Activated naive CD8-positive, alpha-beta T cell treated with anti-CD3 and anti-CD28 coated beads, Interleukin-2, amount 50 U/mL, for 24 hours (primary cell): ENCODE measurements at regions not wholly inside any gene's neighbourhood (a gene's known extent, or its start where the extent isn't known, plus 50 kb on each side); places are given as distances from the start of the nearest gene placed in this dataset.
"Not testable (repeated sequence)": the region's sequence is repeated elsewhere in the genome, so short reads cannot be mapped to it uniquely, and the experiment has no call there.

Experiments used
- ATAC-seq: fragments of 150-1000 bp; cut with Tn5 transposase; one replicate; pipeline ENCODE4 v1.10.0; 2021
- DNase-seq: peaks from one replicate; pipeline ENCODE4 v3.0.0; 2021
- H3K27ac Mint-ChIP-seq: one replicate; pipeline ENCODE4 v1.8.0; 2021; ENCODE audit warnings: mild to moderate bottlenecking, mixed read lengths
- H3K27me3 Mint-ChIP-seq: one replicate; pipeline ENCODE4 v1.8.0; 2021; ENCODE audit warnings: mixed read lengths
- H3K36me3 Mint-ChIP-seq: one replicate; pipeline ENCODE4 v1.8.0; 2021; ENCODE audit warnings: low read depth, mixed read lengths
- H3K4me1 Mint-ChIP-seq: one replicate; pipeline ENCODE4 v1.8.0; 2021; ENCODE audit warnings: mixed read lengths
- H3K4me3 Mint-ChIP-seq: one replicate; pipeline ENCODE4 v1.8.0; 2021; ENCODE audit warnings: mild to moderate bottlenecking, moderate library complexity, mixed read lengths
- H3K9me3 Mint-ChIP-seq: one replicate; pipeline ENCODE4 v1.8.0; 2021; ENCODE audit warnings: mixed read lengths

DNA sequence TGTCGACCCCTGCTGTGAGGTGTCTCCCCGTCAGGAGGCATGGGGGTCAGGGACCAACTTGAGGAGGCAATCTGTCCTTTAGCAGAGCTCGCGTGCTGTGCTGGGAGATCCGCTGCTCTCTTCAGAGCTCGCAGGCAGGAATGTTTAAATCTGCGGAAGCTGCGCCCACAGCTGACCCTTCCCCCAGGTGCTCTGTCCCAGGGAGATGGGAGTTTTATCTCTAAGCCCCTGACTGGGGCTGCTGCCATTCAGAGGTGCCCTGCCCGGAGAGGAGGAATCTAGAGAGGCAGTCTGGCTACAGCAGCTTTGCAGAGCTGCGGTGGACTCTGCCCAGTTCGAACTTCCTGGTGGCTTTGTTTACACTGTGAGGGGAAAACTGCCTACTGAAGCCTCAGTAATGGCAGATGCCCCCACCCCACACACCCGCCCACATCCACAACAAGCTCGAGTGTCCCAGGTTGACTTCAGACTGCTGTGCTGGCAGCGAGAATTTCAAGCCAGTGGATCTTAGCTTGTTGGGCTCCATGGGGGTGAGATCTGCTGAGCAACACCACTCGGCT lies 133.1 kb downstream of the CENPC start:
- not testable (repeated sequence) for H3K27ac Mint-ChIP-seq, DNase-seq, H3K4me3 Mint-ChIP-seq, H3K36me3 Mint-ChIP-seq, ATAC-seq, H3K27me3 Mint-ChIP-seq, H3K4me1 Mint-ChIP-seq
- peaks cover 18% of the 10 kb centered on the region for H3K9me3 Mint-ChIP-seq

DNA sequence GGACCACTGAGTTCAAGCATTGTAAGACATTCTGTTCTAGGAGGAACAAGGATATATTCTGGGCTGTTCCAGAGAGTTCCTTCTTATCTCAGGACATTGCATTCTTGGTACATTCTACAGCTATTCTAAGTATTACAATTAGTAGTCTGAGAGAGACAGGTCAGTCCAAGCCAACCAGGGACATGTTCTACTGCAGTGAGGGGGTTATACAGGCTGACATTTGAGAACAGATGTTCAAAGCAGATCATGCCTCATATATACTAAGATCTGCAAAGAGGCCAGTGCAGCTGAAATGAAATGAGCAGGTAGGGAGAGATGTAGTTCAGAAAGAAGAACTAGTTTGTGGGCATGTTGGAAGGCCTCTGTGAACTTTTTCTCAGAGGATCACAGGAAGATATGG lies 142.0 kb downstream of the CENPC start:
- Mint-ChIP-seq H3K36me3 (no peaks in the 10 kb centered on the region), H3K4me3 (no peak overlapping the region), H3K27ac (no peak overlapping the region), H3K4me1 (no peaks in the 10 kb centered on the region), H3K9me3 (no peaks in the 10 kb centered on the region), H3K27me3 (no peaks in the 10 kb centered on the region)
- DNase-seq (no peak), ATAC-seq (no peak)

DNA sequence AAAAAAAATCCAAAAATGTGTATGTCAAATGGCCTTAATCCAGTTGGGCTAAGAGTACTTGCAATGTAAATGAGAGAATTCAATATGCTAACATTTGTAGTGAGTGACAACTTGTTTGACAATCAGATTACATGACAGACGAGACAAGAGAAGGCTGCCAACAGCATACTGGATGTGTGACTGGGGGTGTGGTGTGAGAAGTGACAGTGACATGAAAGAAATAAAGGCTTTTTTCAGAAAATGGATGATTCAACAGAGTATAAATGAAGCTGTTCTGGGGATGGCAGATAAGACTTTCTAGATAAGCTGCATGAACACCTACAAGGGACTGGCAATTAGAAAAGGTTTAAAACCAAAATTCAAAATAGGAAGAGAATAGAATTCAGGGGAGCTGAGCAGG lies 143.4 kb downstream of the CENPC start:
- Mint-ChIP-seq H3K27me3 (no peaks in the 10 kb centered on the region), H3K27ac (no peak overlapping the region), H3K4me3 (no peak overlapping the region), H3K36me3 (no peaks in the 10 kb centered on the region), H3K9me3 (no peaks in the 10 kb centered on the region), H3K4me1 (no peaks in the 10 kb centered on the region)
- DNase-seq: no peak
- no peak for ATAC-seq

DNA sequence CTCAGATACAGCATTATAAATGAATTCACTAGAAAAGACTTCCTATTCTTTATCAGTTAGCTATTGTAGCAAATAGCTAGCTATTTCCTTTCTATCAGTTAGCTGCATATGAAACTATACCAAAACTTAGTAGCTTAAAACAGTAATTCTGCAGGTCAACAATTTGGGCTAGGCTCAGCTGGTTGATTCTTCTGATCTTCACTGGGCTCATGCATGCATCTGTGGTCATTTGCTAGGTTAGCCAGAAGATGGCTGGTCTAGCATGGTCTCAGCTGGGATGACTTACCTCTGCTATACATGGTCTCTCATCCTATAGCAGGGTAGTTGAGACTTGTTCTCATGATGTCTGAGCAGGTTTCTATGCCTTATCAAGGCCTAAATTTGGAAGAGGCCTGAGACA lies 147.4 kb downstream of the CENPC start:
- Mint-ChIP-seq H3K9me3 (no peaks in the 10 kb centered on the region), H3K4me1 (no peaks in the 10 kb centered on the region), H3K27ac (no peak overlapping the region), H3K4me3 (no peak overlapping the region), H3K27me3 (no peaks in the 10 kb centered on the region), H3K36me3 (no peaks in the 10 kb centered on the region)
- no peak for ATAC-seq
- no peak for DNase-seq

DNA sequence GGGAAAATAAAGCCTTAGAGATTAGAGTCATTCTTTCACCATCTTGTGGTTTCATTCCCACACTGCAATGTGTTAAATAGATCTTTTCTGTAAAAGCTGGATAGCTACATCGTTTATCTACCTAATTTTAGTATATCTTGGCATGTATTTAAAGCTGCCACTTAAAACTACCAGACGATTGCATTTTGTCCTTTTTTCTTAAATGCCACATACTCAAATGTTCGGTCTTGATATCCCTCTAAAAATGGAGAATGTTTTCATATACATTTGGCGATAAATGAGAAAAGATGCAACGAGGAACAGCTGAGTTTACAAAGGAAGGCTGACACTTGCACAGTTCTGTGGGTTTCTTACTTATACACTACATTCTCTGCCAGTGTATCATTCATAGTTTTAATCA lies 148.3 kb downstream of the CENPC start:
- Mint-ChIP-seq H3K36me3 (no peaks in the 10 kb centered on the region), H3K9me3 (no peaks in the 10 kb centered on the region), H3K4me1 (no peaks in the 10 kb centered on the region), H3K4me3 (no peak overlapping the region), H3K27ac (no peak overlapping the region), H3K27me3 (no peaks in the 10 kb centered on the region)
- DNase-seq (no peak), ATAC-seq (no peak)

DNA sequence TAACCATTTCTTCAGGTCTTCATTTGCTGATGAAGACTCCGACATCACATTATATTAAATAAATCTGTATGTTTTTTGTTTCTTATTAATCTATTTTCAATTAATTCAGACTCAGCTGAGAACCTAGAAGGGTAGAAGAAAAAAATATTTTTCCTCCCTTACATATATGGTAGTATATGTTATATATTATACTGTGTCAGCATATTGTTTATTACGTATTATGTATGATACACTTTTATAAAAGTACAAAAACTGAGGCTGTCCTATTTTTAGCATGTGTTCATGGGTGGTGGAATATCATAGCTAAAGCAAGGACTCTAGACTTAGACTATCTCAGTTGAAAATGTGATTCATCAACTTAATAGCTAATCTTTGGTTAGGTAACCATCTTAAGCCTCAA lies 149.3 kb downstream of the CENPC start:
- ATAC-seq (no peak), DNase-seq (no peak)
- no peak overlapping the region for H3K27ac Mint-ChIP-seq
- H3K27me3 Mint-ChIP-seq: peaks cover 3% of the 10 kb centered on the region
- no peaks in the 10 kb centered on the region for H3K36me3 Mint-ChIP-seq
- no peak overlapping the region for H3K4me3 Mint-ChIP-seq
- H3K4me1 Mint-ChIP-seq: no peaks in the 10 kb centered on the region
- H3K9me3 Mint-ChIP-seq: no peaks in the 10 kb centered on the region

DNA sequence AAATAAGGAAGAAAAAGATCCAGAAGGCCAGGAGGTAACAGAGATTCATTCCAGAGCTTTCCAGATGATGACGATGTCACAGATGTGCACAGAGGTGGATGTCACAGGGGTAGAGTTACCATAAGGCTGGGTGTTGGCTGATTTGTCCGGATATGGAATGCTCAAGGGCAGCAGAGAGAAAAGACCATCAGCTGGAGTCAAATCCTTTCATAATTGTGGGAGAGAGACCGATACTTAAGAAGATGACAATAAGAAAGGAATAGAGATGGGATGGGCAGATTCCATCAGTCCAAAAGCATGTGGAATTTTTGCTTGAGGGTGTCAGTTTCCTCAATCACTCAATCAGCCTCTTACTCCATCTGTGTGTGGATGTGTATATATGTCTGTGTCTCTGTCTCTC lies 150.4 kb downstream of the CENPC start:
- Mint-ChIP-seq H3K36me3 (no peaks in the 10 kb centered on the region), H3K27ac (no peak overlapping the region), H3K4me3 (no peak overlapping the region), H3K4me1 (no peaks in the 10 kb centered on the region), H3K27me3 (peaks cover 3% of the 10 kb centered on the region), H3K9me3 (no peaks in the 10 kb centered on the region)
- ATAC-seq: no peak
- no peak for DNase-seq

DNA sequence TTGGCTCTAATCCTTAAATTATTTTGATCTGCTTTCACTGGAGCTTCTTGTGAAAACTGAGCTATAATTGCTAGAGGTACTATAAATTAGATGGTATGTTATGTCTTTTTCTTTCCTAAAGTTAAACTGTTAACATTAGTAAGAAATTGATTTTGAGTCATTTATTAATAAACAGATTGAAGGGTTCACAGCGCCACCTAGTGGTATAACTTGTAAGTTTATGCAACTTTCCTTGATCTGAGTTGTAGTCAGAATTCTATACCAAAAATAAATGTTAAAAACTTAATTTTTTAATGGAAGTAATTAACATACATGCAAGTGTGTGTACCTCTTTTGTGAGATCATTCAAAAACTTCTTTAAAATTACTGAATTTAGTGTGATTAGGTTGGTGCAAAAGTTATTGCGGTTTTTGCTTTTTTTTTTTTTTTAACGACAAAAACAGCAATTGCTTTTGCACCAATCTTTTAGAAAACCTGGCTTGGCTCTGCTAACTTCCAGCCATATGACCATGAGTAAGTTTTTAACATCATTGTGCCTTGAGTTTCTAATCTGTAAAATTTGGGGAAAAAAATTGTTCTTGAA lies 151.5 kb downstream of the CENPC start:
- Mint-ChIP-seq H3K27me3 (peaks cover 3% of the 10 kb centered on the region), H3K36me3 (no peaks in the 10 kb centered on the region), H3K27ac (no peak overlapping the region), H3K9me3 (no peaks in the 10 kb centered on the region), H3K4me3 (no peak overlapping the region), H3K4me1 (no peaks in the 10 kb centered on the region)
- ATAC-seq (no peak), DNase-seq (peak; percentile 19)

DNA sequence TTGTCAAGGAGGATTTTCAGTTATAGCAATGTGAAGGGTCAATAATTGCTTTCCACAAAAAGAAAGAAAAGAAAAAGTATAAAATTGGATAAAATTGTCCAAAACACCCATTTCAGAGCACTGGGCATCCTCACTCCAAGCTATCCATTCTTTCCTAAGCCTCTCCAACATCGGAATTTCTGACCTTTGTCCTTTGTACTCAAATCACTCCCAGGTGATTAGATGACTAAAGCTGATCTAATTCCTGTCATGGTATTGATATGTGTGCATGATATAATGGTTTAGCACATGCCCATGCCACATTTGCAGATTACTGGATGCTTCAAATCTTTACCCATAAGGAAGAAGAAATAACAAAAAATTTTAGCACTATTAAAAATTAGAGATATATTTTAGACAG lies 152.3 kb downstream of the CENPC start:
- Mint-ChIP-seq H3K4me3 (no peak overlapping the region), H3K27ac (no peak overlapping the region), H3K4me1 (no peaks in the 10 kb centered on the region), H3K36me3 (no peaks in the 10 kb centered on the region), H3K27me3 (peaks cover 3% of the 10 kb centered on the region), H3K9me3 (no peaks in the 10 kb centered on the region)
- DNase-seq: no peak
- ATAC-seq: no peak

DNA sequence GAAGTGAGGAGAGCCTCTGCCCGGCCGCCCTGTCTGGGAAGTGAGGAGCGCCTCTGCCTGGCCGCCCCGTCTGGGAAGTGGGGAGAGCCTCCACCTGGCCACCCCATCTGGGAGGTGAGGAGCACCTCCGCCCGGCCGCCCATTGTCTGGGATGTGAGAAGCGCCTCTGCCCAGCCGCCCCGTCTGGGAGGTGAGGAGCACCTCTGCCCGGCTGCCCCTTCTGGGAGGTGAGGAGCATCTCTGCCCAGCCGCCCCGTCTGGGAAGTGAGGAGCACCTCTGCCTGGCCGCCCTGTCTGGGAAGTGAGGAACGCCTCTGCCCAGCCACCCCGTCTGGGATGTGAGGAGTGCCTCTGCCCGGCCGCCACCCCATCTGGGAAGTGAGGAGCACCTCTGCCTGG lies 163.9 kb downstream of the CENPC start:
- H3K9me3 Mint-ChIP-seq, DNase-seq, H3K27ac Mint-ChIP-seq, ATAC-seq, H3K4me3 Mint-ChIP-seq, H3K27me3 Mint-ChIP-seq, H3K36me3 Mint-ChIP-seq, H3K4me1 Mint-ChIP-seq: not testable (repeated sequence)

DNA sequence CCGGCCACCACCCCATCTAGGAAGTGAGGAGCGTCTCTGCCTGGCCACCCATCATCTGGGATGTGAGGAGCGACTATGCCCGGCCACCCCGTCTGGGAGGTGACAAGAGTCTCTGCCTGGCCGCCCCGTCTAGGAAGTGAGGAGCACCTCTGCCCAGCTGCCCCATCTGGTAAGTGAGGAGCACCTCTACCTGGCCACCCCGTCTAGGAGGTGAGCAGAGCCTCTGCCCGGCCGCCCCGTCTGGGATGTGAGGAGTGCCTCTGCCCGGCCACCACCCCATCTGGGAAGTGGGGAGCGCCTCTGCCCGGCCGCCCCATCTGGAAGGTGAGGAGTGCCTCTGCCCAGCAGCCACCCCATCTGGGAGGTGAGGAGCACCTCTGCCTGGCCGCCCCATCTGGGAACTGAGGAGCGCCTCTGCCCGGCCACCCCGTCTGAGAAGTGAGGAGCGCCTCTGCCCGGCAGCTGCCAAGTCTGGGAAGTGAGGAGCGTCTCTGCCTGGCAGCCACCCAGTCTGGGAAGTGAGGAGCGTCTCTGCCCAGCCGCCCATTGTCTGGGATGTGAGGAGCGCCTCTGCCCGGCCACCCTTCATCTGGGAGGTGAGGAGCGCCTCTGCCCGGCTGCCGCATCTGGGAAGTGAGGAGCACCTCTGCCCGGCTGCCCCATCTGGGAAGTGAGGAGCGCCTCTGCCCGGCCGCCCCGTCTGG lies 164.4 kb downstream of the CENPC start:
- not testable (repeated sequence) for H3K9me3 Mint-ChIP-seq, ATAC-seq, H3K27ac Mint-ChIP-seq, H3K27me3 Mint-ChIP-seq, H3K4me3 Mint-ChIP-seq, H3K4me1 Mint-ChIP-seq, H3K36me3 Mint-ChIP-seq, DNase-seq

DNA sequence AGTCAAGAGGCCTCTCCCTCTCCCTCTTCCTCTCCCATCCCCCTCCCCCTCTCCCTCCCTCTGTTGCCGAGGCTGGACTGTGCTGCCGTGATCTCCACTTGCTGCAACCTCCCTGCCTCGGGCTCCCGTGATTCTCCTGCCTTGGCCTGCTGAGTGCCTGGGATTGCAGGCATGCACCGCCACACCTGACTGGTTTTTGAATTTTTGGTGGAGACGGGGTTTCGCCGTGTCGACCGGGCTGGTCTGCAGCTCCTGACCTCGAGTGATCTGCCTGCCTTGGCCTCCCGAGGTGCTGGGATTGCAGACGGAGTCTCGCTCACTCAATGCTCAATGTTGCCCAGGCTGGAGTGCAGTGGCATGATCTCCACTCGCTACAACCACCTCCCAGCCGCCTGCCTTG lies 165.1 kb downstream of the CENPC start:
- no peak overlapping the region for H3K4me3 Mint-ChIP-seq

DNA sequence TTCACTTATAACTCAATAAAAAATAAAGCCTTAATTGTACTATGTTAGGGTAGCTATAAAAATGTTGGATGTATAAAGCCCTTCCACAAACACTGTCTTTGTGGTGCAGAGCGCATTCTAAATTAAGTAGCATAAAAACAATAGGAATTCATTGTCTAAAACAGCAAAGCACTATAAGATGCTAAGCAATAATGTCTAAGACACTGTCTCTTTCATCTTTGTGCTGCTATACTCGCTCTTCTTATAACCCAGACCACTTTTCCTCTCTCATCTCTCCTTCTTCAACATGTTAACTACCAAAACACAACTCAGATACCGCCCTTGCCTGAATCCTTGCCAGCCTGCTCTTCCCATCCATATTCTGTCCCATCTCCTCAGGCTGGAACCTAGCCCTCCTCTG lies 170.0 kb downstream of the CENPC start:
- H3K36me3 Mint-ChIP-seq: no peaks in the 10 kb centered on the region
- ATAC-seq (no peak), DNase-seq (no peak)
- no peaks in the 10 kb centered on the region for H3K9me3 Mint-ChIP-seq
- H3K4me3 Mint-ChIP-seq: no peak overlapping the region
- H3K4me1 Mint-ChIP-seq: no peaks in the 10 kb centered on the region
- H3K27me3 Mint-ChIP-seq: peaks cover 2% of the 10 kb centered on the region
- H3K27ac Mint-ChIP-seq: no peak overlapping the region

More for the DNA sequence above, 165.1 kb downstream of the CENPC start:
- Mint-ChIP-seq H3K27ac (no peak overlapping the region), H3K9me3 (peaks cover 2% of the 10 kb centered on the region), H3K36me3 (no peaks in the 10 kb centered on the region), H3K27me3 (peaks cover 2% of the 10 kb centered on the region), H3K4me1 (no peaks in the 10 kb centered on the region)
- no peak for ATAC-seq
- no peak for DNase-seq

DNA sequence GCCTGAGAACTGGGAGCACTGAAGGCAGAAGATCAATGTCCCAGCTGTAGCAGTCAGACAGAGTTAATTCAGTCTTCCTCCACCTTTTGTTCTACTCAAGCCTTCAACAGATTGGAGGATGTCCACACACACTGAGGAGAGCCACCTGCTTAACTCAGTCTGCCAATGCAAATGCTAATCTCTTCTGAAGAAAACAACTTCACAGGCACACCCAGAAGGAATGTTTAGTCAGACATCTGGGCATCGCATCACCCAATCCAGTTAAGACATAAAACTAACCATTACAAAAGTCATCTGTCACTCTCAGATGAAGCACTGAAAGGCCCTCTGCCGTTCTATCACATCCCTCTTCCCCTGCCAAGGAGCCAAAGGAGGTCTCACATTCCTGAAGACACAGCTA lies 173.7 kb downstream of the CENPC start:
- DNase-seq (no peak), ATAC-seq (no peak)
- no peaks in the 10 kb centered on the region for H3K9me3 Mint-ChIP-seq

DNA sequence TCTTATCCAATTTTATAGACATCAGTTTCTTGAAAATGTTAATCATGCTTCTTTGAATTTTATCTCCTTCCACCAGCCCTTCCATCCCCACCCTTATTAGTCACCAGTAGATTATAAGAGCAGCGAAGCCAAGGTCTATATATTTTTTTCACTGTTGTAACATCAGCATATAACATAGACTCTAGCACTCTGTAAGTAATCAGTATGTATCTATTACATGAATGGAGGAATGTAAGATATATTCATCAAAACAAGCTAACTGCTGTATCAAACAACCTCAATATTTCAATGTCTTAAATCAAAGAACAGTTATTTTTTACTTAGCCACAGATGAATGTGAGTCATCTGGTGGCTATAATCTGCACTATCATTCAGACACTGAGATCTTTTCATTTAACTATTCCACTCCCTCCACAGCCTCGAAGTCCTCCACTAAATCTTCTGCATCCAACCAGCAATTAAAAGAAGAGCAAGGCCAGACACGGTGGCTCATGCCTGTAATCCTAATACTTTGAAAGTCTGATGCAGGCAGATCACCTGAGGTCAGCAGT lies 178.9 kb downstream of the CENPC start:
- H3K4me1 Mint-ChIP-seq: no peaks in the 10 kb centered on the region
- H3K36me3 Mint-ChIP-seq: peaks cover 2% of the 10 kb centered on the region
- DNase-seq: no peak
- ATAC-seq: no peak
- no peak overlapping the region for H3K27ac Mint-ChIP-seq
- no peak overlapping the region for H3K4me3 Mint-ChIP-seq
- peaks cover 5% of the 10 kb centered on the region for H3K27me3 Mint-ChIP-seq
- H3K9me3 Mint-ChIP-seq: peaks cover 6% of the 10 kb centered on the region

More for the DNA sequence above, 173.7 kb downstream of the CENPC start:
- H3K27ac Mint-ChIP-seq: no peak overlapping the region
- no peaks in the 10 kb centered on the region for H3K36me3 Mint-ChIP-seq
- no peak overlapping the region for H3K4me3 Mint-ChIP-seq
- H3K4me1 Mint-ChIP-seq: no peaks in the 10 kb centered on the region
- peaks cover 2% of the 10 kb centered on the region for H3K27me3 Mint-ChIP-seq
